Inflammatory macrophage (primary cell): ENCODE measurements at regions not wholly inside any gene's neighbourhood (a gene's known extent, or its start where the extent isn't known, plus 50 kb on each side); places are given as distances from the start of the nearest gene placed in this dataset.
"Not testable (repeated sequence)": the region's sequence is repeated elsewhere in the genome, so short reads cannot be mapped to it uniquely, and the experiment has no call there.

ENCODE experiments used
- DNase-seq, 2 donors: peaks; one replicate each; pipeline ENCODE4 v3.0.0-alpha.2; 2020 to 2022

- not testable (repeated sequence) for DNase-seq
Observed at GRCh38 chr17:30712859-30713258, 111.6 kb downstream of the CRLF3 start.

GRCh38 chr17:30711626-30712507 lies 112.6 kb downstream of the CRLF3 start:
- peak; percentile 71 to 90 for DNase-seq

GRCh38 chr17:30711176-30711575 lies 113.3 kb downstream of the CRLF3 start:
- DNase-seq = not testable (repeated sequence)

GRCh38 chr17:30710276-30711088 lies 114.0 kb downstream of the CRLF3 start:
- not testable (repeated sequence) for DNase-seq

GRCh38 chr17:30709561-30710275 lies 114.8 kb downstream of the CRLF3 start:
- peak; percentile 15 to 59 for DNase-seq

GRCh38 chr17:30709096-30709495 lies 115.4 kb downstream of the CRLF3 start:
- DNase-seq = peak in 1 of 2 donors; percentile 33

GRCh38 chr17:30708241-30709078 lies 116.0 kb downstream of the CRLF3 start:
- peak; percentile 65 to 75 for DNase-seq

- peak in 1 of 2 donors; percentile 20 for DNase-seq
Observed at GRCh38 chr17:30707724-30708240, 116.7 kb downstream of the CRLF3 start.

- DNase-seq = peak; percentile 24 to 33
Observed at GRCh38 chr17:30706461-30707335, 117.8 kb downstream of the CRLF3 start.

- not testable (repeated sequence) for DNase-seq
Observed at GRCh38 chr17:30706004-30706403, 118.5 kb downstream of the CRLF3 start.

GRCh38 chr17:30701498-30701989 lies 122.9 kb downstream of the CRLF3 start:
- no peak for DNase-seq

- DNase-seq = not testable (repeated sequence)
Observed at GRCh38 chr17:30700833-30701232, 123.7 kb downstream of the CRLF3 start.

- peak; percentile 52 to 67 for DNase-seq
Observed at GRCh38 chr17:30697619-30698460, 126.7 kb downstream of the CRLF3 start.

- DNase-seq = no peak
Observed at GRCh38 chr17:30696234-30696633, 128.3 kb downstream of the CRLF3 start.

- not testable (repeated sequence) for DNase-seq
Observed at GRCh38 chr17:30695265-30695811, 129.2 kb downstream of the CRLF3 start.

- peak; percentile 64 to 70 for DNase-seq
Observed at GRCh38 chr17:30693772-30694171, 130.7 kb downstream of the CRLF3 start.

- not testable (repeated sequence) for DNase-seq
Observed at GRCh38 chr17:30689266-30690000, 135.1 kb downstream of the CRLF3 start.
